HG03342 (cell line): ENCODE measurements at regions not wholly inside any gene's neighbourhood (a gene's known extent, or its start where the extent isn't known, plus 50 kb on each side); places are given as distances from the start of the nearest gene placed in this dataset.

Experiments
- ATAC-seq: cut with Tn5 transposase; IDR thresholded peaks from one replicate; pipeline ENCODE4 v1.9.1; 2021; ENCODE audit warnings: mild to moderate bottlenecking, moderate library complexity; ENCODE audit not compliant: unreplicated experiment

GRCh38 chr5:162484095-162484494 lies 416.5 kb downstream of the GABRG2 start:
- no peak for ATAC-seq

DNA sequence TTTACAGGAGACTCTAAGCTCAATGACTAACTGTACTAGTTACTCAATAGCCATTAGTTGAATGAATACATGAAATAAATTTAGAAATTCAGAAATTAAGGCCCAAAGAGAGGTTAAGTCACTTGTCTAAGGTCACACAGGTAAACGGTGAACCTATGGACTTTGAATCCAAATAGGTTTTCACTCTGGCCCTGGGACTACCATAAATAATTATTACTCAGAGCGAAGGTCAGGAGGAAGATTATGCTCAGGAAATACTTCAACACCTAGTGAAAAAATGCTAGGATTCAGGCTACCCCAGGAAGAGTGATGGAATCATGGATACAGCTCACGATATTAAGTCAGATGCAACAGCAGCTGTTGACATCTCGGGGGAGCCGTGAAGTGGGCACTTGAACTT lies 417.4 kb downstream of the GABRG2 start:
- ATAC-seq: no peak

GRCh38 chr5:162485666-162486292 lies 418.2 kb downstream of the GABRG2 start:
- ATAC-seq: no peak

- ATAC-seq: no peak
Observed at GRCh38 chr5:162487528-162488525, 420.3 kb downstream of the GABRG2 start.

DNA sequence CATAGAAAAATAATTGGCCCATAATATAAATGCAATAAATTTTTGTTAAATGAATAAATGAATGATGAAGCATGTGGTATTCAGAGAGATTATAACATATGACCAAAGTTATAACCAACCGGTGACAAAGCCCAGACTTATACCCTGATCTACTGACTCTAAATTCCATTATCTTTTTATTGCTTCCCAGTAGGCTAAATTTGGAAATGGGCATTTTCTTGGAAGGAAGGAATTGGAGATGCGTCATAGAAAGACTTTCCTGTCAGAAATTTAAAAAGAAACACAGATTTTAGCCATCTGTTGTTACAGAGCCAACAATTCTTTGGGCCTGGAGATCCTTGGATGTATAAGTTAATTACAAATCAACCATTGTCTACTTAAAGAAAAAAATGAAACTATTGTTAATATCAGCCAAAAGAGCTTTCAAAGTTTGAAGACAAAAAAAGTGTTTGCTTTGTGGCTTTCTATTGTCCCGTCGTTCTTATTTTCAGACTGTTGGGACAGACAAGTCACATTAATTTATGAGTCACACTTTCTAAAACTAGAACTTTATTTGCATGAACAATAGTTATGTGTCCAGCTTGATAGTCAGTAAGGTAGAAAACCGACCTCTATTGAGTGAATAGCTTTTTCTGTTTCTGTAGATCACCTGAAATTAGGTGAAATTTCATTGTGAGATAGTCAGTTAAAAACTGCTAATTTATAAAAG lies 428.7 kb downstream of the GABRG2 start:
- ATAC-seq: peak; percentile 53

DNA sequence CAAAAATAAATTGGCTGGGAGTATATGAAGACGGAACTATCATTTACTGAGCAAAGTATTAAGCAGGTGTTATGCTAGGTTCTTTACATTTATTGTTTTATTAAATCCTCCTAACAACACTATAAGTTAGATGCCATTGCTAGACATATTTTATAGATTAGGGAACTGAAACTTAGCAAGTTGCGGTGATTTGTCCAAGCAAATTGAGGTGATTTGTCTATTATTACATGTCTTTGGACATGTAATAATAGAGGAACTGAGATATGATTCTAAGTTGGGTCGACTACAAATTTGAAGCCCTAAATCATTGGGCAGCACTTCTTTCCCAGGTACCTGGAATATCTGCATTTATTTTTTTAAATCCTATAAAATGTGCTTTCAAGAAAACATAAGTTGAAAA lies 429.9 kb downstream of the GABRG2 start:
- ATAC-seq: no peak

GRCh38 chr5:162502780-162503179 lies 435.2 kb downstream of the GABRG2 start:
- no peak for ATAC-seq

DNA sequence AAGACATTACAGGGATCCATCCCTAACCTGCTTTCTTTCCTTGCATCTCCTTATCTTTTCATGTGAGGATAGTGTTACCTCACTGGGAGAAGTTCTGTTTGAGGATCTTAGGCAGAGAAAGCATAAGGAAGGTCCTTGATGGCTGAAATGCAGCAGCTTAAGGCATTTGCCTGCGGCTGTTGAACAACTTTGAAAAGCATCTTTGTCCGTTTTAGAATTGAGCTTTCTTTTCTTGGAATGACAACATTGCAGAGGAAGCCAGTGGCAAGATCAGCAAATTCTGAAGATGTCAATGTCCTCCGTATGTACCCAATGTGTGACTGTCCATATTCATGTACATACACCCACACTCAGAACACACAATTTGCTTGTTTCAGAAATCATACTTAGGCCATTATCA lies 436.2 kb downstream of the GABRG2 start:
- no peak for ATAC-seq

GRCh38 chr5:162512935-162513565 lies 445.5 kb downstream of the GABRG2 start:
- no peak for ATAC-seq

- ATAC-seq: no peak
Observed at GRCh38 chr5:162514116-162514515, 446.5 kb downstream of the GABRG2 start.

DNA sequence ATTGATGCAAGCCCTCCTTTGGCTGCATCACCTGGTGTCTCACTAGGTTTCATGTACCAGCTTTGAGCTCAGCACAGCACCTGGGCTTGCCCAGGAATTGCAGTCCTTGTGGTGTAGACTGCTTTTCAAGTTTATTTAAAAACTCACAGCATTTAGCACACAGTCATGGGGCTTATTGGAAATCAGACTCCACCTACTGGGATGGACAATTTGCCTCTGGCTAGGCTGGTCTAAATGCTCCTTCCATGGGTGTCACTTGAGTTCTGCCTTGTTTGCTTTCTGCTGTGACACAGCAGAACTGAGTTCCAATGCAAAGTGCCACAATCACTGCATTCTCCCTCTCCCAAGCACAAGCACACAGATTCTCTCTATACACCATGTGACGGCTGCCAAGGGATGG lies 453.3 kb downstream of the GABRG2 start:
- ATAC-seq: no peak

DNA sequence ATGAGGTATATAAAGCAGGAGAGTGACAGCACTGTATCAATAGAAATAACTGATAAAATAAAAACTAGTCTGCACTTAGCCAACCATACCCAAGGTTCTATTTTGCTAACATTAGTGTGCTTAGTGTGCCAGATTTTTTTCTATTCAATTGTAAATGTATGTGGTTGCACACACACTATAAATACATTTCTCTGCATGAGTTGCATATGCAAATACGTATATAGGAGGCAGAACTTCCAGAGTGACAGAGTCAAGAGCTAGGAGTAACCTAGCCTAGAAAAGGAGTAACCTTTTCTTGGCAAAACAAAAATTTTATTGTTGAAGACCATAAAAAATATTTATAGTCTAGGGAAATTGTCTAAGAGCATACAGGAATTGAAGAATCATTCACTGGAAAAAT lies 461.6 kb downstream of the GABRG2 start:
- no peak for ATAC-seq

GRCh38 chr5:162529886-162530285 lies 462.3 kb downstream of the GABRG2 start:
- ATAC-seq: no peak

- ATAC-seq: no peak
Observed at GRCh38 chr5:162543437-162543836, 475.9 kb downstream of the GABRG2 start.

GRCh38 chr5:162544905-162545304 lies 477.3 kb downstream of the GABRG2 start:
- no peak for ATAC-seq

GRCh38 chr5:162550236-162550635 lies 482.7 kb downstream of the GABRG2 start:
- no peak for ATAC-seq

DNA sequence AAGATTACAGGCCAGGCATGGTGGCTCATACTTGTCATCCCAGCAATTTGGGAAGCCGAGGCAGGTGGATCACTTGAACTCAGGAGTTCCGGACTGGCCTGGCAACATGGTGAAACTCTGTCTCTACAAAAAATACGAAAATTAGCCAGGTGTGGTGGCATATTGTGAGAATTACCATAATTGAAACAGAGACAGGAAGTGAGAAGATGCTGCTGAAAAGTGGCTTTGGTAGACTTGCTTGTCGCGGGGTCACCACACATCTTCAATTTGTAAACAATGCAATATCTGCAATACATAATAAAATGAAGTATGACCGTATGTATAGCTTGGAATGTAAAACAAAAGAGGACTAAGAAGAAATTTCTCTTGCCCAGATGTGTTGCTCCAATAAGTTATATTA lies 490.5 kb downstream of the GABRG2 start:
- no peak for ATAC-seq

DNA sequence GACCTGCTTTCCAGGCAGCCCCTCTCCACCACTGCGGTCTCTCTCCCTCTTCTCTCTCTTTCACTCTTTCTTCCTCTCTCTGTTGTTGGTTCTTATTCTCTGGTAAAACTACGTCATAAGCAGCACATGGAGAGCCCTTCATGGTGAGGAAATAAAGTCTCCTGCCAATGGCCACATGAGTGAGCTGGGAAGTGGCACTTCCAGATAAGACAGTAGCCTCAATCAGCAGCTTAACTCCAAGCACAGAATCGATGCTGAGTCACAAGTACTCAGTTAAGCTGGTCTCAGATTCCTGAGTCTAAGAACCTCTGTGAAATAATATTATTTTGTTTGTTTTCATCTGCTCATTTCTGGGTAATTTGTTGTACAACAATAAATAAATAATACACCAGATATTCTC lies 500.1 kb downstream of the GABRG2 start:
- no peak for ATAC-seq

DNA sequence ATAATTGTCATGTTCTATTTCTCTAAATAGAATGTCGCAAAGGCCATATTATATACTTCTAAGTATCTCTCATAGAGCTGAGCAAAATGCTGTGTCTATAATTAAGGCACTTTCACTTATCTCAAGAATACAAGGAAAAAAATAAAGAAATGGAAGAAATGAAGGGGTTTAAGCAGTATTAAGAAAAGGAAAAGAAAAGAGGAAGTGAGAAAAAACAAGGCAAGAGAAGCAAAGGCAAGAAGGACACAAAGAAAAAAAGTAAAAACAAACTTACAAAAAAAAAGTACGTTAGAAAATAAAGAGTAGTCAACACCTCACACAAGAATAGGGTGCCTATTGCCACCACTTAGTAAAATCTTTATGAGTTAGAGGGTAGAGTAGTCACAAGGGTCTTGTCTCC lies 506.2 kb downstream of the GABRG2 start:
- ATAC-seq: no peak

GRCh38 chr5:162591724-162592123 lies 524.2 kb downstream of the GABRG2 start:
- no peak for ATAC-seq

GRCh38 chr5:162593881-162594280 lies 526.3 kb downstream of the GABRG2 start:
- peak; percentile 83 for ATAC-seq
